SK-N-SH treated with all-trans-retinoic acid at 6 μM for 48 hours (cell line): ENCODE measurements at regions not wholly inside any gene's neighbourhood (a gene's known extent, or its start where the extent isn't known, plus 50 kb on each side); places are given as distances from the start of the nearest gene placed in this dataset.
A peak's percentile ranks its signal among the peaks of the same experiment; 100 is the strongest.

Source experiments
- ATAC-seq: fragments of 200-7000 bp; cut with Tn5 transposase; 3 replicates; pipeline ENCODE4 v1.9.1; 2020; ENCODE audit warnings: mild to moderate bottlenecking, moderate library complexity
- ARNTL ChIP-seq: fragments of 450-650 bp; formaldehyde crosslinking; IDR thresholded peaks from 2 replicates; pipeline ENCODE4 v1.5.0; 2020; ENCODE audit warnings: low read depth, mild to moderate bottlenecking, moderate library complexity, borderline replicate concordance
- BACH2 ChIP-seq: fragments of 250-450 bp; sonication (Bioruptor Pico); IDR thresholded peaks from 2 replicates; pipeline ENCODE4 v1.9.0; 2021; ENCODE audit warnings: mild to moderate bottlenecking, borderline replicate concordance
- CREB5 ChIP-seq: fragments of 250-450 bp; sonication (Bioruptor Pico); IDR thresholded peaks from 2 replicates; pipeline ENCODE4 v1.5.1; 2020; ENCODE audit warnings: low read depth, mild to moderate bottlenecking, moderate library complexity
- CSDC2 ChIP-seq: fragments of 250-450 bp; sonication (Bioruptor Pico); IDR thresholded peaks from 2 replicates; pipeline ENCODE4 v1.5.0; 2020; ENCODE audit warnings: mild to moderate bottlenecking, moderate library complexity
- CSRNP3 ChIP-seq: fragments of 250-450 bp; sonication (Bioruptor Pico); IDR thresholded peaks from 2 replicates; pipeline ENCODE4 v1.5.1; 2021; ENCODE audit warnings: mild to moderate bottlenecking, moderate library complexity
- ESRRG ChIP-seq: fragments of 250-450 bp; sonication (Bioruptor Pico); IDR thresholded peaks from 2 replicates; pipeline ENCODE4 v1.6.1; 2021; ENCODE audit warnings: mild to moderate bottlenecking
- GLIS3 ChIP-seq: fragments of 250-450 bp; sonication (Bioruptor Pico); IDR thresholded peaks from 2 replicates; pipeline ENCODE4 v1.5.0; 2020; ENCODE audit warnings: mild to moderate bottlenecking, moderate library complexity
- ISL1 ChIP-seq: fragments of 250-450 bp; sonication (Bioruptor Pico); IDR thresholded peaks from 2 replicates; pipeline ENCODE4 v2.1.2; 2022; ENCODE audit warnings: mild to moderate bottlenecking, moderate library complexity
- OSR1 ChIP-seq: fragments of 250-450 bp; sonication (Bioruptor Pico); IDR thresholded peaks from 2 replicates; pipeline ENCODE4 v1.8.0; 2022; ENCODE audit warnings: moderate library complexity, mild to moderate bottlenecking, inconsistent platforms
- PATZ1 ChIP-seq: fragments of 250-450 bp; sonication (Bioruptor Pico); IDR thresholded peaks from 2 replicates; pipeline ENCODE4 v1.8.0; 2020; ENCODE audit warnings: mild to moderate bottlenecking, moderate library complexity, borderline replicate concordance
- POU6F1 ChIP-seq: fragments of 250-450 bp; sonication (Bioruptor Pico); IDR thresholded peaks from 2 replicates; pipeline ENCODE4 v1.8.0; 2021; ENCODE audit warnings: low read depth, mild to moderate bottlenecking, moderate library complexity, borderline replicate concordance
- PPARA ChIP-seq: fragments of 250-450 bp; sonication (Bioruptor Pico); IDR thresholded peaks from 2 replicates; pipeline ENCODE4 v1.5.0; 2020; ENCODE audit warnings: mild to moderate bottlenecking, borderline replicate concordance
- RARB ChIP-seq: fragments of 250-450 bp; sonication (Bioruptor Pico); IDR thresholded peaks from 2 replicates; pipeline ENCODE4 v1.8.0; 2021; ENCODE audit warnings: mild to moderate bottlenecking, moderate library complexity
- SNAI2 ChIP-seq: fragments of 250-450 bp; sonication (Bioruptor Pico); IDR thresholded peaks from 2 replicates; pipeline ENCODE4 v1.5.0; 2020; ENCODE audit warnings: mild to moderate bottlenecking, moderate library complexity
- TCF4 ChIP-seq: fragments of 250-450 bp; sonication (Bioruptor Pico); IDR thresholded peaks from 2 replicates; pipeline ENCODE4 v1.8.0; 2021; ENCODE audit warnings: mild to moderate bottlenecking, moderate library complexity, borderline replicate concordance
- TOX ChIP-seq: fragments of 250-450 bp; sonication (Bioruptor Pico); IDR thresholded peaks from 2 replicates; pipeline ENCODE4 v1.8.0; 2021; ENCODE audit warnings: mild to moderate bottlenecking, moderate library complexity, borderline replicate concordance
- TSHZ2 ChIP-seq: fragments of 250-450 bp; sonication (Bioruptor Pico); IDR thresholded peaks from 2 replicates; pipeline ENCODE4 v1.5.0; 2020; ENCODE audit warnings: mild to moderate bottlenecking, moderate library complexity
- ZC3H10 ChIP-seq: fragments of 250-450 bp; sonication (Bioruptor Pico); IDR thresholded peaks from 2 replicates; pipeline ENCODE4 v1.5.1; 2021; ENCODE audit warnings: mild to moderate bottlenecking, moderate library complexity
- ZFP3 ChIP-seq: fragments of 250-450 bp; sonication (Bioruptor Pico); IDR thresholded peaks from 2 replicates; pipeline ENCODE4 v1.5.0; 2020; ENCODE audit warnings: mild to moderate bottlenecking, moderate library complexity
- ZFP30 ChIP-seq: fragments of 450-650 bp; formaldehyde crosslinking; IDR thresholded peaks from 2 replicates; pipeline ENCODE4 v1.5.0; 2022; ENCODE audit warnings: mild to moderate bottlenecking, moderate library complexity
- ZNF565 ChIP-seq: fragments of 450-650 bp; formaldehyde crosslinking; conservative IDR thresholded peaks from 2 replicates; pipeline ENCODE4 v1.5.0; 2020; ENCODE audit warnings: low read depth, mild to moderate bottlenecking, moderate library complexity
- ZNF70 ChIP-seq: fragments of 450-650 bp; formaldehyde crosslinking; IDR thresholded peaks from 2 replicates; pipeline ENCODE4 v1.5.0; 2020; ENCODE audit warnings: mild to moderate bottlenecking, moderate library complexity
- ZNF8 ChIP-seq: fragments of 450-650 bp; formaldehyde crosslinking; IDR thresholded peaks from 2 replicates; pipeline ENCODE4 v1.5.0; 2020; ENCODE audit warnings: mild to moderate bottlenecking, moderate library complexity

GRCh38 chr3:162970292-162970691 lies 1473.7 kb downstream of the OTOL1 start:
- no peak for TF ChIP-seq BACH2 (CRISPR knock-in tag)
- peak; percentile 20; the same call in 1 of the 2 replicates for TF ChIP-seq ZFP3 (CRISPR knock-in tag)
- peak; percentile 79 for TF ChIP-seq PATZ1 (CRISPR knock-in tag)
- TF ChIP-seq ESRRG: no peak
- peak; percentile 99 for TF ChIP-seq ISL1 (CRISPR knock-in tag)
- TF ChIP-seq ZC3H10: peak; percentile 79
- TF ChIP-seq CSDC2: no peak
- TF ChIP-seq CSRNP3 (CRISPR knock-in tag): no peak
- TF ChIP-seq SNAI2 (CRISPR knock-in tag): peak; percentile 48; the same call in 1 of the 2 replicates
- TF ChIP-seq TOX (CRISPR knock-in tag): no peak
- no peak for TF ChIP-seq TCF4
- no peak for TF ChIP-seq ZNF565
- no peak for TF ChIP-seq TSHZ2 (CRISPR knock-in tag)
- TF ChIP-seq OSR1 (CRISPR knock-in tag): no peak
- no peak for TF ChIP-seq PPARA (CRISPR knock-in tag)
- no peak for TF ChIP-seq ARNTL
- TF ChIP-seq RARB (CRISPR knock-in tag): no peak
- TF ChIP-seq ZFP30 (CRISPR knock-in tag): no peak
- TF ChIP-seq ZNF70: no peak
- no peak for TF ChIP-seq POU6F1 (CRISPR knock-in tag)
- TF ChIP-seq ZNF8 (CRISPR knock-in tag): no peak
- peak; percentile 89; the same call in 1 of the 2 replicates for TF ChIP-seq GLIS3 (CRISPR knock-in tag)
- peak; percentile 60; the same call in 1 of the 2 replicates for TF ChIP-seq CREB5 (CRISPR knock-in tag)
- no peak for ATAC-seq

- TF ChIP-seq RARB (CRISPR knock-in tag): no peak
- TF ChIP-seq ZFP3 (CRISPR knock-in tag): no peak
- TF ChIP-seq PATZ1 (CRISPR knock-in tag): no peak
- TF ChIP-seq ZFP30 (CRISPR knock-in tag): no peak
- TF ChIP-seq ZNF70: no peak
- TF ChIP-seq ZNF8 (CRISPR knock-in tag): no peak
- no peak for TF ChIP-seq ZC3H10
- TF ChIP-seq PPARA (CRISPR knock-in tag): no peak
- no peak for TF ChIP-seq OSR1 (CRISPR knock-in tag)
- TF ChIP-seq ZNF565: no peak
- no peak for TF ChIP-seq CSRNP3 (CRISPR knock-in tag)
- TF ChIP-seq TCF4: no peak
- TF ChIP-seq ESRRG: no peak
- no peak for TF ChIP-seq TSHZ2 (CRISPR knock-in tag)
- TF ChIP-seq TOX (CRISPR knock-in tag): no peak
- no peak for ATAC-seq
Observed at GRCh38 chr3:162971715-162972114, 1475.1 kb downstream of the OTOL1 start.
